ENCODE measurements at regions not wholly inside any gene's neighbourhood (a gene's known extent, or its start where the extent isn't known, plus 50 kb on each side); places are given as distances from the start of the nearest gene placed in this dataset.

DNA sequence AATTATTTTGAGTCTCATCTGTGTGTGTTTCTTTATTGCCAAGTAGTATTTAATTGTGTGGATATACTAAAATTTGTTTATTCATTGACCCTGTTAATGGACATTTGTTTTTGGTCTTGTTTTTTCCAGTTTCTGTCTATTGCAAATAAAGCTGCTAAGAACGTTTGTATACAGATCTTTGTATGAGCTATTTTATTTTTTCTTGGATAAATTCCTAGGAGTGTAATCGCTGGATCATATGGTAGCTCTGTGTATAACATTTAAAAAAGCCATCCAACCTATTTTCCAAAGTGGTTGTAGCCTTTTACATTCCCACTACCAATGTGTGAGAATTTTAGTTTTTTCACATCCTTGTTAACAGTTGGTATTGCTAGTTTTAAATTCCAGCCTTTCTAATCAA is 382.7 kb upstream of the USP24 start:
- TF ChIP-seq POLR2A (IDR thresholded peaks at IDR 0.05; ENCODE audit: low read length) (no peak), GATA1 (IDR thresholded peaks at IDR 0.05; ENCODE audit: low read depth, low read length) (no peak)

Data from erythroblast (primary cell).